ENCODE measurements at regions not wholly inside any gene's neighbourhood (a gene's known extent, or its start where the extent isn't known, plus 50 kb on each side); places are given as distances from the start of the nearest gene placed in this dataset.
"Not testable (repeated sequence)": the region's sequence is repeated elsewhere in the genome, so short reads cannot be mapped to it uniquely, and the experiment has no call there.

DNA sequence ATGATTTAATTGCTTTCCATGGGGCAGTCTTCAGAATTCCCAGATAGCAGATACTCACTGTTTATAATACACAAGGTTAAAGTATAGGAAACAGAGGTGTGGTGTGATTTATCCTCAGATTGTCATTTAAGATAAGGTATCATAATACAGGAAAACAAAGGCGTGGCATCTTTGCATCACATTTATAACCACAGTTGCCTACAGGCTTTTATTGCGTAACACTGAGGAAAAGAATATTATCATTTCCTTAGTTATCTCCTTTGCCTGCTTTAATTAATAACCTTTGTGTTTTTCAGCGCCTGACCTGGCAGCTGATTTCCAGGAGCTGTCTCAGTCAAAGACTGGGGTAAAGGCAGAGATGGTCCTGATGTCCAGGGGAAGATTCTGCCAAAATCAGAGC lies 68.8 kb downstream of the SSX7 start:
- TF ChIP-seq GATA1 (IDR thresholded peaks at IDR 0.05; ENCODE audit: low read depth, low read length): no peak
- no peak for TF ChIP-seq POLR2A (IDR thresholded peaks at IDR 0.05; ENCODE audit: low read length)
- DNase-seq: no peak

DNA sequence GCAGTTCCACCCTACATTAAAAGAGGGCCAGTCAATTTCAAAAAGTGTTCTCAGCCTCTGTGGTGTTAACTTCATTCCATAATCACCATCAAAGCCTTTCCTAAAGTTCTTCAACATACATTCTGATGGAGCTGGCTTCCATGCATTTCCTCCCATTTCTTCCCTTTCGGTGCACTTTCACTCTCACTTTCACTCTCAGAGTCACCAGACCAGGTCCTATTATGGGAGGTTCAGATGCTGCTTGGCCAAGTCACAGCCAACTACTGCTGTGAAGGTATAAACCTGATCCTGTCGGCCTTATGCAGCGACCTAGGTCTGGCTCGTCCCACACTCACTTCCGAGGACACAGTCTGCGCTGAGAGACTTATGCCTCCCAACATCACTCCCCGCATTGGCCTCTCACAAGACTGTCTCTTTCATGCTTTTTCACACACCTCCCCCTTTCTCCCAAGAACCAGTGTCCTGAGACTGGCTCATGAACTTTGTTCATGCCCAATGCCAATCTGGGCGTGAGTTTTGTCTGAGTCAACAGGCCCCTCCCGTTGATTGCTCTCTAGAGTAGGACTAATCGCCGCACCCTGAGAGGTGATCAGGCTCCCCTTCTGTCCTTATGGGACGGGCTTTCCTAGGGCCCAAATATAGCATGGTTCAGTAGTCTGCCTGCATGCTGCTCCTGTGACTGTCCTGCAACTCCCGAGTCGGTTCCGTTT lies 60.8 kb upstream of the XAGE1B start:
- no peak for TF ChIP-seq GATA1 (IDR thresholded peaks at IDR 0.05; ENCODE audit: low read depth, low read length)
- TF ChIP-seq POLR2A (IDR thresholded peaks at IDR 0.05; ENCODE audit: low read length): no peak
- DNase-seq: no peak

DNA sequence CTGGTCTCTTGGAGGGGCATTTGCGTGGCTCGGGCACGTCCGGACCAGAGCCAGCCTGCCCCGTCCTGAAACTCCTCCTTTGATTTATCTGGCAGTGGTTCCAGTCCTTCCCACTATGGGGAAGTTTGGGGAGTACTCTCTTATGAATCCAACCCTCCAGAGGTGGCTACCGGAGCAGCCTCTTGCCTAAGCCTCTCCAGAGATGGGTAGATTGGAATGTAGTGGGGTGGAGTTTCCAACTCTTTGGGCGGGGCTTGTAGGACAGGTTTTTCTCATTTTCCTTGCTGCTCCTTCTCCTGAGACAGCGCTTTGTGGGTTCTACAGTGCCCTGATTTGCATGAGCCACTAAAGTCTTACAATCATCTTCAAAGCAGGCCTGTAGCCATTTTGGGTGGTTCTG lies 60.1 kb upstream of the XAGE1B start:
- DNase-seq: no peak
- TF ChIP-seq GATA1 (IDR thresholded peaks at IDR 0.05; ENCODE audit: low read depth, low read length): no peak
- no peak for TF ChIP-seq POLR2A (IDR thresholded peaks at IDR 0.05; ENCODE audit: low read length)

DNA sequence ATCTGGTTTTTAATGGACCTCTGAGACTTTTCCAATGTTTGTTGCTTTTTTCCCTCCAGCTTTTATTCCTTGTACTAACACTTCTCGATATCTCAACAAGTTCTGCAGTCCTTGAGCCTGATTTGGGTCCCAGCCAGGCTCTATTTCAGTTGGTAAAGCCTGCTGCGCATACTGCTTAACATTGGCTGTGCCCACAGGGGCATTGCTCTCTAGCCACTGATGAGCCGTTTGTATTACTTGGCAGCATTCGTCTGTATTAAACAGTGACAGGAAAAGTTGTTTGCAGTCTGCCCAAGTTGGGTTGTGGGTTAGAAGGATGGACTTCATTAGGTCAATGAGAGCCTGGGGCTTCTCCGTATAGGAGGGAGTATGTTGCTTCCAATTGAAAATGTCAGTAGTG lies 59.6 kb upstream of the XAGE1B start:
- TF ChIP-seq GATA1 (IDR thresholded peaks at IDR 0.05; ENCODE audit: low read depth, low read length) (no peak), POLR2A (IDR thresholded peaks at IDR 0.05; ENCODE audit: low read length) (no peak)
- no peak for DNase-seq

DNA sequence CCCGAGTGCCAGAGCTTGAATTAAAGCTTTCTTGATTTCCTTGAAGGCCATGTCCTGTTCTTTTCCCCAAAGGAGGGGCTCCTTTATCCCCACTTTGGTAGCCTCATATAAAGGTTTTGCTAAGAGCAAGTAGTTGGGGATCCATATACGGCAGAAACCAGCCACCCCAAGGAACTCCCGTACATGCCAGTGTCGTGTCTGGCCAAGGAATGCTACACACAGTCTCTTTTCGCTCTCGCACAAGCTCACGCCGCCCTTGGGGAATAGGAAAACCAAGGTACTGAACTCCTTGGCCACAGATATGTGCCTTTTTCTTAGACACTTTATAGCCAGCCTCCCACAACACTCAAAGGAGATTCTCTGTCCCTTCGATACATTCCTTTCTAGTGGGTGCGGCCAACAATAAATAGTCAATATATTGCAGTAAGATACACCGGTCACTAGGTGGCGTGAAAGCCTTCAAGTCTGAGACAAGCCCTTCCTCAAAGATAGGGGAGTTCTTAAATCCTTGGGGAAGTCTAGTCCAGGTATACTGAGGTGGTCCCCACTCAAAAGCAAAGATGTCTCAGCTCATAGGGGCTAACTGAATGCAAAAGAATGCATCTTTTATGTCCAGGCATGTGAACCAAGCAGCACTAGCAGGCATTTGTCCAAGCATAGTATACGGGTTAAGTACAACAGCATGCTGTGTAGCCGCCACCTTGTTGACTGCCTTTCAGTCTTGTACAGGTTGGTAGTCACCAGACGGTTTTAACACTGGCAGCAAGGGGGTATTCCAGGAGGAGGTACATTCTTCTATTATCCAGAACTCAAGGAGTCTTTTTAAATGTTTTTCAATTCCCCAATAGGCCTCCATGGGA lies 57.8 kb upstream of the XAGE1B start:
- no peak for TF ChIP-seq GATA1 (IDR thresholded peaks at IDR 0.05; ENCODE audit: low read depth, low read length)
- no peak for TF ChIP-seq POLR2A (IDR thresholded peaks at IDR 0.05; ENCODE audit: low read length)
- DNase-seq: peak; percentile 58 to 73

DNA sequence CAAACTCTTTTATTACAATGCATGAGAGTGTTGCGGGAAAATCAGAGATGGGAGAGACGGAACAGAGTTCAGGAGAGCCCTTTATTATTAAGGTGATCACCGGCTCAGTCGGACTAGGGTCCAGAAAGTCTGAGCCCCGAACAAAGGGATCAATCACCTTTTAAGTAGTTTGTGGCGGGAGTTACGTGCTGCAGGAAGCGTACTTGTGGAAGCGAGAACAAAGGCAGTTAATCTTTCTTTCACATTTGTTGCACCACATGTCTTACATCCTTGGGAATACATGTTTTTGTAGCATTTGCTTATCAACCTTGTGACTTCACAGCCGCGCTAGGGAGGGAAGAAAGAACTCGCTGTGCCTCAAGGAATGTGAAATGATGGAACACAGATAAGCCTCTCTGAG lies 51.3 kb upstream of the XAGE1B start:
- DNase-seq: not testable (repeated sequence)
